GM12878 (cell line): ENCODE measurements at regions not wholly inside any gene's neighbourhood (a gene's known extent, or its start where the extent isn't known, plus 50 kb on each side); places are given as distances from the start of the nearest gene placed in this dataset.
A peak's percentile ranks its signal among the peaks of the same experiment; 100 is the strongest.

ENCODE experiments used
- ATAC-seq: fragments of 200-7000 bp; cut with Tn5 transposase; 3 replicates; pipeline ENCODE4 v1.9.1; 2020; ENCODE audit warnings: mild to moderate bottlenecking, moderate library complexity
- BruUV-seq: library from RNA; stranded (reverse); fragments of 400-500 nt; replicated peaks from 2 replicates; lab custom pipeline; 2021; lab: Mats Ljungman, UMichigan
- CTCF ChIA-PET: fragments of 300-600 bp; sonication (Branson Sonifier 250); formaldehyde crosslinking; extraction: SDS; loops from one replicate; lab custom pipeline; 2021; ENCODE audit warnings: inconsistent platforms; lab: Yijun Ruan, JAX
- POLR2A ChIA-PET: fragments of 350-600 bp; formaldehyde crosslinking; extraction: SDS; loops from one replicate; lab custom pipeline; 2021; ENCODE audit warnings: inconsistent platforms; lab: Charles Lee
- RAD21 ChIA-PET: fragments of 300-600 bp; sonication (Branson Sonifier 250); formaldehyde crosslinking; loops from one replicate; lab custom pipeline; 2023; ENCODE audit warnings: antibody characterized with exemption; ENCODE audit not compliant: unreplicated experiment; lab: Charles Lee
- SMC1A ChIA-PET: fragments of 300-600 bp; sonication (Branson Sonifier 250); formaldehyde crosslinking; loops from one replicate; lab custom pipeline; 2023; ENCODE audit not compliant: unreplicated experiment, uncharacterized antibody; lab: Charles Lee
- DNase-seq: peaks from one replicate; pipeline ENCODE4 v3.0.0-alpha.2; 2011; ENCODE audit warnings: low read depth, low spot score
- FAIRE-seq: peaks from 3 replicates; lab custom pipeline; 2011; peaks lifted over from hg19 to GRCh38; lab: Jason Lieb, UNC
- H2AFZ ChIP-seq: 2 replicates; pipeline ENCODE4 v1.6.0; 2011; ENCODE audit warnings: low read depth, low read length, control low read depth; ENCODE audit not compliant: control insufficient read depth
- H3K27ac ChIP-seq: 2 replicates; pipeline ENCODE4 v1.5.1; 2011; ENCODE audit warnings: control low read depth; ENCODE audit not compliant: control insufficient read depth, insufficient read depth
- H3K27me3 ChIP-seq, 2 experiments: replicated peaks in 1 of 2; 2 replicates each; pipeline versions ENCODE4 v1.6.0 to v1.6.1; 2011; ENCODE audit warnings: low read length in 1 of 2; ENCODE audit not compliant: control insufficient read depth in 2 of 2, insufficient read depth in 2 of 2
- H3K36me3 ChIP-seq, 2 experiments: 2 replicates each; pipeline ENCODE4 v1.5.1; 2011; ENCODE audit warnings: low read length in 1 of 2; ENCODE audit not compliant: control insufficient read depth in 2 of 2, insufficient read depth in 2 of 2
- H3K4me1 ChIP-seq: 2 replicates; pipeline ENCODE4 v1.6.1; 2011; ENCODE audit warnings: mild to moderate bottlenecking, low read length, moderate library complexity, mixed read lengths; ENCODE audit not compliant: control insufficient read depth, insufficient read depth
- H3K4me2 ChIP-seq: 2 replicates; pipeline ENCODE4 v1.6.0; 2011; ENCODE audit warnings: control low read depth; ENCODE audit not compliant: control insufficient read depth, insufficient read depth
- H3K4me3 ChIP-seq: fragments of 200-600 bp; sonication (generic); 2 replicates; pipeline ENCODE4 v1.5.1; 2016
- H3K79me2 ChIP-seq: 2 replicates; pipeline ENCODE4 v1.6.0; 2011; ENCODE audit warnings: low read length; ENCODE audit not compliant: control insufficient read depth, insufficient read depth
- H3K9ac ChIP-seq: 2 replicates; pipeline ENCODE4 v1.8.0; 2011; ENCODE audit warnings: low read length, control low read depth, mixed read lengths; ENCODE audit not compliant: control insufficient read depth, insufficient read depth
- H3K9me3 ChIP-seq: replicated peaks from 3 replicates; pipeline ENCODE4 v1.5.1; 2011; ENCODE audit warnings: mild to moderate bottlenecking, low read length; ENCODE audit not compliant: control insufficient read depth, insufficient read depth
- H4K20me1 ChIP-seq: 2 replicates; pipeline ENCODE4 v1.6.0; 2011; ENCODE audit not compliant: control insufficient read depth, insufficient read depth
- CHD2 ChIP-seq: IDR thresholded peaks from 2 replicates; pipeline ENCODE4 v1.6.1; 2011; ENCODE audit warnings: low read depth, low read length, improper control_type of control experiment, borderline replicate concordance
- NFIC ChIP-seq: IDR thresholded peaks from 2 replicates; pipeline ENCODE4 v1.6.1; 2012; ENCODE audit warnings: low read depth, mild to moderate bottlenecking, inconsistent platforms, low read length, moderate library complexity
- POLR2A ChIP-seq: IDR thresholded peaks from 2 replicates; pipeline ENCODE4 v1.6.1; 2011; ENCODE audit warnings: low read depth, mild to moderate bottlenecking, low read length
- RAD21 ChIP-seq: IDR thresholded peaks from 2 replicates; pipeline ENCODE4 v1.6.1; 2011; ENCODE audit warnings: mild to moderate bottlenecking, low read depth, low read length, moderate library complexity; ENCODE audit not compliant: insufficient read depth
- SIX5 ChIP-seq: IDR thresholded peaks from 2 replicates; pipeline ENCODE4 v1.6.1; 2011; ENCODE audit warnings: mild to moderate bottlenecking, low read depth, low read length, moderate library complexity; ENCODE audit not compliant: severe bottlenecking
- SMC3 ChIP-seq: IDR thresholded peaks from 2 replicates; pipeline ENCODE4 v1.6.1; 2011; ENCODE audit warnings: low read length, improper control_type of control experiment, borderline replicate concordance
- SUPT20H ChIP-seq: IDR thresholded peaks from 2 replicates; pipeline ENCODE4 v1.6.1; 2011; ENCODE audit warnings: low read depth, mild to moderate bottlenecking, low read length, moderate library complexity, borderline replicate concordance; ENCODE audit not compliant: control insufficient read depth
- SUZ12 ChIP-seq: fragments of 200-600 bp; sonication (generic); IDR thresholded peaks from one replicate; pipeline ENCODE4 v1.6.1; 2018; ENCODE audit warnings: antibody characterized with exemption, mild to moderate bottlenecking; ENCODE audit not compliant: unreplicated experiment
- TCF7 ChIP-seq: IDR thresholded peaks from 2 replicates; pipeline ENCODE4 v1.6.1; 2014; ENCODE audit warnings: antibody characterized with exemption, borderline replicate concordance
- WGBS: methylation state at CpG from one replicate; pipeline ENCODE4 v1.1.6; 2016; ENCODE audit warnings: low lambda C conversion rate; ENCODE audit not compliant: insufficient replicate concordance, insufficient coverage; ENCODE audit errors: missing lambda C conversion rate; 5-methylcytosine and 5-hydroxymethylcytosine counted together
- in situ Hi-C: fragments of 300-500 bp; cut with MboI; formaldehyde crosslinking; loops from 9 replicates; pipeline ENCODE4 v1.14.3; 2018; ENCODE audit warnings: mixed read lengths
- intact Hi-C: fragments of 100-400 bp; cut with micrococcal nuclease; formaldehyde crosslinking; loops from one replicate; pipeline ENCODE4 v1.14.2; 2022; ENCODE audit not compliant: unreplicated experiment
- TF ChIP-seq, protein P1 (sequence below): IDR thresholded peaks from 2 replicates; pipeline ENCODE4 v1.6.1; 2011; ENCODE audit warnings: borderline replicate concordance, low read depth, mild to moderate bottlenecking, moderate library complexity, low read length; ENCODE audit not compliant: insufficient read depth, poor library complexity, severe bottlenecking
- TF ChIP-seq, protein P2 (sequence below), 3 experiments: IDR thresholded peaks in 2 of 3; conservative IDR thresholded peaks in 1 of 3; 2 replicates each; pipeline ENCODE4 v1.5.1; 2011; ENCODE audit warnings: low read depth in 3 of 3, low read length in 3 of 3, mild to moderate bottlenecking in 3 of 3, control low read depth in 2 of 3, moderate library complexity in 2 of 3, inconsistent platforms in 1 of 3, mixed read lengths in 1 of 3; ENCODE audit not compliant: control insufficient read depth in 2 of 3, insufficient read depth in 1 of 3; ENCODE audit errors: extremely low read depth in 1 of 3
- TF ChIP-seq, protein P3 (sequence below): IDR thresholded peaks from 2 replicates; pipeline ENCODE4 v1.6.1; 2012; ENCODE audit warnings: low read depth, low read length, improper control_type of control experiment

DNA sequence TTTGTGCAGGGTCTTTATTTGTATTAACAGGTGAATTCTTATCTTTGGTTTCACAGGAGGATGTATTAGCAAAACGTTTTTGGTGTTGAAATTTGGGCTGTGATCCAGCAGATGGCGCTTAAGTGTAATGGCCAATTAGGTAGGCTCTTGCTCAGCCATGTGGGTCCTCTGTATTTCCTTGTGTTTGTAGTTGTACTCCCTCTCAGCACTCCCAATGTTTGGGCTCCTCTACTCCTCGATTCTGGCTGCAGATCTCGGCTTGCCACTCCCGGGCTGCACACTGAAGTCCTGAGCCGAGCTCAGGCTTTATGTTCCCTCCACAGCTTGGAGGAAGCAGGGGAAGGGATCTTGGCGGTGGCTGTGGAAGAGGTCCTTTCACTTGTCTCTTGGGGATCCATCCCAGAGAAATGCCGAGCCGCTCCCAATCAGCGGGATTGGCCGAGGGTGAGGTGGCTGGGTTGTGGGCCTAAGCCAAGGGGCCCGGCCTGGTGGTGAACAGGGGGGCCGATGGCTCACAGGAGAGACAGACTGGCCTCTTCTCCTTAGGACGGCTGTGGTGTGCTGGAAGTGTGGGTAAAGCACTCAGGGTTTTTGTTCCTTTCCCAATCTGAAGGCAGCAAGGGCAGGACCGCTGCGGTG is 133.7 kb downstream of the AEBP2 start (continued):
- TF ChIP-seq TCF7: no peak

DNA sequence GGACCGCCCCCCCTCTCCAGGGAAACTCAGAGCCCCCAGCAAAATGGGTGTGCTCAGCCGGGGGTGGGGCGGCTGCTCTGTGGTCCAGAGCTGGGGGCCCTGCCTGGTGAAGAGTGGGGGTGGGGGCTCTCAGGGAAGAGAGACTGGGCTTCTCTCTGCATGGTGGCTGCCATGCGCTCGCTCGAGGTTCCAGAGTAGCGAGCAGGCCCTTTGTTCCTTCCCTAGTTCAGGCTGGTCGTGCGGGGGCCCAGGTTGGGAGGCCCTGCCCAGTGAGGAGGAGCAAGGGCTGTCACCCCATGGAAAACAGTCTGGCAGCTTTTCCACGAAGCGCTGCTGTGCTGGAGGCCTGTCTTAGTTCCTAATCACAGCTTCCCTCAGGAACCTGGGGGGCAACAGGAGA is 134.6 kb downstream of the AEBP2 start:
- WGBS: 87% methylated on average over 11 of the region's 11 CpGs
- H3K4me3 ChIP-seq: no peak overlapping the region

DNA sequence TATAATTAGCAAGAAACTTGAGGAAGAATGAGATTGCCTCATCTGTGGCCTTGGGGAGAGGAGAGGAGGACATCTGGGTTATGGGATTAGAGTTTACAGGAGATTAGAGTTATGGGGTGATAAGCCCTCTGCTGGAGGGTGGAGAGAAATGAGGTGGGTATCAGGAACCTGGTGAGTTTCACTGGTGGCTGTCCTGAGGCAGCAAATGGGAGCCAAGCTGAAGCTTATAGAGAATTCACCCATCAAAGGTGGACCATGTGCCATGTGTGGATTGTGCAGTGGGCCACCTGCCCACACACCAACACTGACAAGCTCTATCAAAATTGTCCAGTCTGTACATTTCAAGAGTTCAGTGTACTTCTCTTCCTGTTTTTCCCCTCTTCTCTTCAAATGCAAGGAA is 135.3 kb downstream of the AEBP2 start:
- RAD21 ChIA-PET: interaction anchor here (1.6 kb wide), 1 partner anchor 165 kb away, joined by 5 read pairs; no protein-coding TSS in a partner anchor
- Histone ChIP-seq H3K79me2 (no peaks in the 10 kb centered on the region), H3K27ac (no peak overlapping the region), H3K4me3 (no peak overlapping the region), H3K4me2 (no peak overlapping the region), H3K4me1 (no peaks in the 10 kb centered on the region), H2AFZ (no peak overlapping the region), H3K9me3 (no peaks in the 10 kb centered on the region), H3K36me3 (no peaks in the 10 kb centered on the region; a peak in 1 of 4 replicates), H3K9ac (no peak overlapping the region), H4K20me1 (no peaks in the 10 kb centered on the region), H3K27me3 (no peaks in the 10 kb centered on the region)
- DNase-seq: no peak
- CTCF ChIA-PET: interaction anchor here (0.6 to 1.7 kb wide), 5 partner anchors 13 to 338 kb away, joined by 3 to 5 read pairs (median 3); no protein-coding TSS in a partner anchor
- intact Hi-C loops: no loop called here
- POLR2A ChIA-PET: interaction anchor here (0.6 kb wide), 1 partner anchor 284 kb away, joined by 3 read pairs; no protein-coding TSS in a partner anchor
- in situ Hi-C loops: no loop called here
- peak; percentile 45 for ATAC-seq
- BruUV-seq: no TSS peak
- SMC1A ChIA-PET: interaction anchor here (0.7 kb wide), 1 partner anchor 186 kb away, joined by 3 read pairs; no protein-coding TSS in a partner anchor
- FAIRE-seq: no peak
- TF ChIP-seq, protein P1, sequence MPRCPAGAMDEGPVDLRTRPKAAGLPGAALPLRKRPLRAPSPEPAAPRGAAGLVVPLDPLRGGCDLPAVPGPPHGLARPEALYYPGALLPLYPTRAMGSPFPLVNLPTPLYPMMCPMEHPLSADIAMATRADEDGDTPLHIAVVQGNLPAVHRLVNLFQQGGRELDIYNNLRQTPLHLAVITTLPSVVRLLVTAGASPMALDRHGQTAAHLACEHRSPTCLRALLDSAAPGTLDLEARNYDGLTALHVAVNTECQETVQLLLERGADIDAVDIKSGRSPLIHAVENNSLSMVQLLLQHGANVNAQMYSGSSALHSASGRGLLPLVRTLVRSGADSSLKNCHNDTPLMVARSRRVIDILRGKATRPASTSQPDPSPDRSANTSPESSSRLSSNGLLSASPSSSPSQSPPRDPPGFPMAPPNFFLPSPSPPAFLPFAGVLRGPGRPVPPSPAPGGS: no peak
- no peak for TF ChIP-seq CHD2
- TF ChIP-seq, protein P2, sequence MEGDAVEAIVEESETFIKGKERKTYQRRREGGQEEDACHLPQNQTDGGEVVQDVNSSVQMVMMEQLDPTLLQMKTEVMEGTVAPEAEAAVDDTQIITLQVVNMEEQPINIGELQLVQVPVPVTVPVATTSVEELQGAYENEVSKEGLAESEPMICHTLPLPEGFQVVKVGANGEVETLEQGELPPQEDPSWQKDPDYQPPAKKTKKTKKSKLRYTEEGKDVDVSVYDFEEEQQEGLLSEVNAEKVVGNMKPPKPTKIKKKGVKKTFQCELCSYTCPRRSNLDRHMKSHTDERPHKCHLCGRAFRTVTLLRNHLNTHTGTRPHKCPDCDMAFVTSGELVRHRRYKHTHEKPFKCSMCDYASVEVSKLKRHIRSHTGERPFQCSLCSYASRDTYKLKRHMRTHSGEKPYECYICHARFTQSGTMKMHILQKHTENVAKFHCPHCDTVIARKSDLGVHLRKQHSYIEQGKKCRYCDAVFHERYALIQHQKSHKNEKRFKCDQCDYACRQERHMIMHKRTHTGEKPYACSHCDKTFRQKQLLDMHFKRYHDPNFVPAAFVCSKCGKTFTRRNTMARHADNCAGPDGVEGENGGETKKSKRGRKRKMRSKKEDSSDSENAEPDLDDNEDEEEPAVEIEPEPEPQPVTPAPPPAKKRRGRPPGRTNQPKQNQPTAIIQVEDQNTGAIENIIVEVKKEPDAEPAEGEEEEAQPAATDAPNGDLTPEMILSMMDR (IDR thresholded peaks at IDR 0.05 in 2 of 3, conservative IDR thresholded peaks at IDR 0.05 in 1 of 3; ENCODE audit: control insufficient read depth in 2 of 3, extremely low read depth in 1 of 3, insufficient read depth in 1 of 3, low read depth in 3 of 3, low read length in 3 of 3): peak in 2 of 3 experiments; percentile 15 to 20; a peak in 1 of 6 replicates
- no peak for TF ChIP-seq NFIC
- TF ChIP-seq, protein P3, sequence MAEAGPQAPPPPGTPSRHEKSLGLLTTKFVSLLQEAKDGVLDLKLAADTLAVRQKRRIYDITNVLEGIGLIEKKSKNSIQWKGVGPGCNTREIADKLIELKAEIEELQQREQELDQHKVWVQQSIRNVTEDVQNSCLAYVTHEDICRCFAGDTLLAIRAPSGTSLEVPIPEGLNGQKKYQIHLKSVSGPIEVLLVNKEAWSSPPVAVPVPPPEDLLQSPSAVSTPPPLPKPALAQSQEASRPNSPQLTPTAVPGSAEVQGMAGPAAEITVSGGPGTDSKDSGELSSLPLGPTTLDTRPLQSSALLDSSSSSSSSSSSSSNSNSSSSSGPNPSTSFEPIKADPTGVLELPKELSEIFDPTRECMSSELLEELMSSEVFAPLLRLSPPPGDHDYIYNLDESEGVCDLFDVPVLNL: no peak
- no peak for TF ChIP-seq SUPT20H

More for the DNA sequence above, 134.6 kb downstream of the AEBP2 start:
- Histone ChIP-seq H3K9me3 (no peaks in the 10 kb centered on the region), H2AFZ (no peak overlapping the region), H3K9ac (no peak overlapping the region)
- no peak for ATAC-seq
- ChIA-PET POLR2A (no interaction called here), SMC1A (no interaction called here), RAD21 (interaction anchor here (1.6 kb wide), 1 partner anchor 166 kb away, joined by 5 read pairs; no protein-coding TSS in a partner anchor)
- FAIRE-seq: no peak
- TF ChIP-seq RAD21 (no peak), SIX5 (no peak), SMC3 (no peak), POLR2A (no peak), SUZ12 (no peak)
- TF ChIP-seq, all 136 proteins: peak for 0
- BruUV-seq: no TSS peak
- Histone ChIP-seq H3K4me2 (no peak overlapping the region), H3K79me2 (no peaks in the 10 kb centered on the region), H3K36me3 (no peaks in the 10 kb centered on the region; a peak in 1 of 4 replicates), H3K4me1 (no peaks in the 10 kb centered on the region), H3K27ac (no peak overlapping the region), H4K20me1 (no peaks in the 10 kb centered on the region), H3K27me3 (no peaks in the 10 kb centered on the region)
- CTCF ChIA-PET: interaction anchor here (0.8 to 1.0 kb wide), 2 partner anchors 17 to 116 kb away, joined by 4 read pairs; no protein-coding TSS in a partner anchor
- intact Hi-C loops (no loop called here), in situ Hi-C loops (no loop called here)
- DNase-seq: no peak
